Forelimb muscle (tissue), 1 donor: ENCODE measurements at regions not wholly inside any gene's neighbourhood (a gene's known extent, or its start where the extent isn't known, plus 50 kb on each side); places are given as distances from the start of the nearest gene placed in this dataset.
"Not testable (repeated sequence)": the region's sequence is repeated elsewhere in the genome, so short reads cannot be mapped to it uniquely, and the experiment has no call there.

Source experiments
- DNase-seq: peaks from one replicate; pipeline ENCODE4 v3.0.0-alpha.2; 2013; ENCODE audit warnings: low read depth

DNA sequence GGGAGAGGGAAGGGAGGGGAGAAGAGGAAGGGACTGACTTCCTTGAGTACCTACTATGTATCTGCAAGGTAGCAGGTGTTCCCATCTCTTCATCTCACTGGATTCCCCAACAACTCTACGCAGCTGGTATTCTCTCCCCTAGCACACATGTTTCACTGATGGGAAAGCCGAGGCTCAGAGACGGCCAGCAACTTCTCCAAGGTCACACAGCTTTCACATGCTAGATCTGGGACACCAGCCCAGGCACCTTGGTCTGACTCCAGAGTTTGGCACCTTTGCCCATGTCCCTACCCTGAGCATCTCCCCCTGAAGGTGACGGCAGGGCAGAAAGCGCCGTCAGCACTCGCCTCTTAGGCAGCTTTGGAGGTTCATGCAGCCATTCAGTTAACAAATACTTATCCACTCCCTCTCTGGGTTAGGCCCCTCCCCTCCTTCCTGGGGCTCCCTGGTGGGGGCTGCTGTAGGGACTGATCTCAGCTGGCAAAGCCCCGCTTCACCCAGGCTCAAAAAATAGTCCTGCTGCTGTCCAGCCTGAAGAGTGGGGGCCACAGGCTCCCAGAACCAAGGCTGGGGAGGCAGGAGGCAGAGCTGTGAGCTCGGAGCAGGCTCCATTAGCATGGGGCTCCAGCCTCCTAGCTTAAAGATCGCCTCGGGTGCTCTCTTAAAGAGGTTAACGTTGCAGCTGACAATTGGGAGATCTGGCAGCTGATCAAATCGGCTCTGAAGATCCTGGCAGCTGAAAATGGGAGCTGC lies 79.4 kb downstream of the IGLL1 start:
- DNase-seq = no peak

DNA sequence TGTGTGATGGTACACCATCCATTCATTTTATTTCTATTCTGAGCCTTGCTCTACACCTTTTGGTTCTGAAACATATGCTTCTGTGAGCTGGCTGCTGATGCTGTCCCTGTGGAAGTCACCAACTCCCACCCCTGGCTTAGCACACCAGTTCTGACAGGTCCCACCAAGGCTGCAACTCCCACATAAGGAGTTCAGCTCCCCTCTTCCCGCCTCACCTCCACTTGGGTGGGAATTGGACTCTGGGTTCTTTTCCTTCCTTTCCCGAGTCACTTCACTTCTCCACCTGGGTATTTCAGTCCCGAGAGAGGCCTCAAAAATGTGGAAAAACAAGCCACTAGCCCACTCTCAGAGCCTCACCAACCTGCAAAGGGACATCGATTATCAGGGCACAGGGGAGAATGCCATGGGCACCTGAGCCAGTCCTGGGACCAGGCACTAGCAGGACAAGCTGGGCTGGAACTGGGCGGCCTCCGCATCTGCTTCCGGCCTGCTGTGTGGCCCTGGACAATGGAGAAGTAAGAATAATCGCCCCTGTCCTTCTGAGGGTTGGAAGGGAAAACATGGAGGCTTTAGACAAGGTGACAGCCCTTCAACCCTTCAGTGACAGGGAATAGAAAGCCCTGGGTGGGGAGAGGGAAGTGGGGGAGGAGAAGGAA lies 80.1 kb downstream of the IGLL1 start:
- DNase-seq = no peak

DNA sequence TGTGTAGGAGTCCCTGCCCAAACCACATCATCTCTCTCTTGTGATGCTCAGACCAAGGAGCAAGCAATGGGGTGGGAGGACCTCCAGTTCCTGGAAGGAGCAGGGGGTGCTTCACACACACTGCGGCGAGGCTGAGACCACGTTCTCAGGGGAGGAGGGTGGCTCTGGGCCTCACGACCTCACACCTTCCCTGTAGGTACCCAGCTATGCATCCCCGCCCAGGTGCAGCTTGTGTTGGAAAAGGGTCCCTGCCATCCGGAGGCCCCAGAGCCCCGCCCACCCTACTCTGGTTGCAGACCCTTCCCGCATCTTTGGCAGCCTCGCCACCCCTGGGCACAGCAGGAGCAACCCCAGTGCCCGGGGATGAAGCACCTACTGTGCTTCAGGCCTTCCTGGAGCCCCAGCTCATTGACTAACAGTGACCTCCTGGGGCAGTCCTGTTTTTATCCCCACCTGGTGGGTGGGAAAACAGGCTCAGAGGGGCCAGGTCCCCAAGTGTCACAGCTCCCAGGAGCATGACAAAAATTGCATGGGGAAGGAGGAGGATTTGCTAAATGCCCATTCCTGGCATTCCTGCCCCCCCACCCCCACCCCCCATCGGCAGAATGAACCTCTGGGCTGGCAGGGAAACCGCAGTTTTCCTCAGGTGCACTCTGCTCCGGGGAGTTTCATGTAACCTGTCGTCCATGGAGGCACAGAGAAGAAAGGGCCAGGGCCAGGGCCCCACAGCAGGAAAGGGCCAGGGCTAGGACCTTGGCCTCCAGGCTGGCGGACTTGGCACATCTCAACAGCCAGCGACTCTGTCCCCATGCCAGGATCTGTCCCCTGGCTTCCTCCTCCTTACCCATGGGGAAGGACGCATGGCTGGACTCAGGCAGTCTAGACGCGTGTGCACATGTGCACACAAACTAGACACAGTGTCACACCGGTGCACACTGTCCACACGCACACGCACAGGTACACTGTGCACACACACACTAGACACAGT lies 81.0 kb downstream of the IGLL1 start:
- no peak for DNase-seq

DNA sequence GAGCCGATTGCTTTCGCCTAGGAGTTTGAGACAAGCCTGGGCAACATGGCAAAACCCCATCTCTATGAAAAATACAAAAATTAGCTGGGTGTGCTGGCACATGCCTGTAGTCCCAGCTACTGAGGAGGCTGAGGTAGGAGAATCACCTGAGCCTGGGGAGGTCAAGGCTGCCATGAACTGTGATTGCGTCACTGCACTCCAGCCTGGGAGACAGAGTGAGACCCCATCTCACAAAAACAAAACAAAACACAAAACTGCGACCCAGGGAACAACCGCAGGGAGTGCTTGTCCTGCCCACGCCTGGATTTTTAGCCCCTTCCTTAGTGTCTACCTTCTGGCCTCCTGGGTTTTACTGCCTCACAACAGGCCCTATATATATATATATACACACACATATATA lies 82.2 kb downstream of the IGLL1 start:
- DNase-seq = not testable (repeated sequence)

DNA sequence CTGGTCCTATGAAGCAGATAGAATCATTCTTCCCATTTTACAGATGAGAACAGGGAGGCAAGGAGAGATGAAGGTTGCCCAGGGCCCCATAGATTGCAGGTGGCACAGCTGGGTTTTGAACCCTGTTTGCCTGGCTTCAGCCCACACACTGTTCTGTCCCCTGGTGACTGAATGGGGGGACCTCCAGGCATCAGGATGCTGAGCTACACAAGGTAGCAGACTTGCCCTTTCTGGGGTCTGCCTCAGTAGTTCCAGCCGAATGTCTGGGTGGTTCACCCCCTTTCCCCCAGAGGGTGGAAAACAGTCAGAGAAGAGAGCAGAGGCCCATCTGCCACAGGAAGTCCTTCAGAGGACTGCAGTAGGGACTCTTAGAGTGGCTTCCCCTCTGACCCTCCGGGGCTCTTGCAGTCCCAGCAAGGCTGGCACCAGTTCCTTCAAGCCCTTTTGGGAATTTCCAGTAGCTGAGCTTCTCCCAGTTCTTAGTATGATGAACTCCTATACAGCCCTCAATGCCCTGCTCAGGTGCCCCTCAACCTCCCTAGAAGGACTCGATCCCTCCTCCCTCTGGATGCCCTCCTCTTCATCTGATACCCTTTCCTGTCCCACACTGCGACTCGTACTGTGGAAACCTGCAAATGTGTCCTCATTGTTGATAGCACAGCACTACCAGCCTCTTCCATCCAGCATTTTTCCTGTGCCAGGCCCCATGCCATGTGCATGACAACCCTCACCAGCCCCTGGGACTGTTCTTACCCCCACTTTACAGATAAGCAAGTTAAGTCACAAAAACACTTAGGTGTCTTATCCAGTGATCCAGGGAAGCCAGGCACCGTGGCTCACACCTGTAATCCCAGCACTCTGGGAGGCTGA lies 82.8 kb downstream of the IGLL1 start:
- DNase-seq = no peak

DNA sequence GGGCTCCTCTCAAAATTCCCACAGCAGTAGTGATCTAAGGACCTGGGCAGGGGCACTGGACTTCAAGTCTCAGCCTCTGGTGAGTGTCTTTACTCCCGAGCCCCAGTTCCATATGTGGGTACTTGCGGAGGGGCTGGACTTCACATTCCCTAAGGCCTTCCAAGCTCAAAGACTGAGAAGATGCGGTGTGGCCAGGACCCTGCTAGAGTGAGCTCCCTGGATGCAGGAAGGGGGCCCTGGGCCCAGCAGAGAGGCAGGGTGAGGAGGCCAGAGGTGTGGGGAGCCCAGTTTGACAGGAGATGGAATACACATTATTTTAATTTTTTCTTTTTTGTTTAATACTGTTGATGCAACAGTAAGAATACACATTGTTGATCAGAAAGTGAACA lies 83.7 kb downstream of the IGLL1 start:
- no peak for DNase-seq

DNA sequence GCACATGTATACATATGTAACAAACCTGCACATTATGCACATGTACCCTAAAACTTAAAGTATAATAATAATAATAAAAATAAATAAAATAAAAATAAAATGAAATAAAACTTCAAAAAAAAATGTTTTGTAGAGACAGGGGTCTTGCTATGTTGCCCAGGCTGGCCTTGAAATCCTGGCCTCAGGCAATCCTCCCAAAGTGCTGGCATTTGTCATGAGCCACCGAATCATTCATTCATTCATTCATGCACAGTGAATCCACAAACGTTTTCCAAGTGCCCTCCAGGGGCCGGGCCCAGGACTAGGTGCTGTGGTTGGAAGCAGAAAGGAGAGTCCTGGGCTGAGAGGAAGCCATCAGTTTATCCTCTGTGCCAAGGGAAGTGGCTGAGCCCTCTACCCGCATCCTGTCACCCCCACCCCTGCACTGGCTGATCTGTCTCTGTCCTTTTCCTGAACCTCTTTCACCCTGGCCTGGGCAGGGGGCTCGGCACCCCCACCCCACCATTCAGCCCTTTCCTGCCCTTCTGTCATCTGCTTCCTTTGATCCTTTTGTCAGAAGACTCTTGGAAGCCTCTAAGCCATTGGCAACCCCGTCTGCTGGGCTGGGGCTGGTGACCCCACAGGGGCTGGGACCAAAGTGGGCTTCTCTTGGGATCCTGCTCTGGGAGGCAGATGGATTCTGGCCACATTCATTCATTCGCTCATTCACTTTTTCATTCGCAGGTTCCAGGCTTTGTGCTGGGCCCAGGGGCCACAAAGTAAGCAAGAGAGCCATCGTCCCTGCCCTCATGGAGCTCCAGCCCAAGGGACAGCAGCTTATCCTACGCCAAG lies 84.3 kb downstream of the IGLL1 start:
- no peak for DNase-seq

DNA sequence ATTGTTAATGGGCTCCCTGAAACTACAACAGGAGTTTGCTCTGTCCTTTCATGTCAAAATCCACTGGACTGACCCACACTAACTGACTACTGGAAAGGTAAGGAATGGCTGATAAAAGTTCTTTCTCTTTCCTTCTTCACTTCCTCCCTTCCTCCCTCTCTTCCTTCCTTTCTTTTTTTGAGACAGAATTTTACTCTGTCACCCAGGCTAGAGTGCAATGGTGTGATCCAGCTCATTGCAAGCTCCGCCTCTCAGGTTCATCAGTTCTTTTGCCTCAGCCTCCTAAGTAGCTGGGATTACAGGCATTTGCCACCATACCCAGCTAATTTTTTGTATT lies 85.2 kb downstream of the IGLL1 start:
- DNase-seq = no peak

DNA sequence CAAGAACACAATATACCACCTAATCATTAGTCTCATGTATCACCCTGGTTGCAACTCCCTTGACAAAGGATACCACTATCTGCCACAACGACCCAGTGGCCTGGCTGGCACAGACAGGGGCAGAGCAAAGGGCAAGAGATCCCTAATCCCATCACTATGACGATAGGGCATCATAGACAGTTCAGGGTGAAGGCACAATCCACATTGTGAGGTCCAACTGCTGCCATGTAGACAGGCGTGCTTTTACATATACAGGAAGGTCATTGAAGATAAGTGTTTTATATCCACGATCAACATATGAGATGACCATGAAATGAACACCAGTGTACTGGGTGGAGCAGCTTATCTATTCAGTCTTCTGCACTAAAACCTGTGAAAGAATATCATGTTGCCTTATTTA lies 94.6 kb downstream of the IGLL1 start:
- DNase-seq = no peak

DNA sequence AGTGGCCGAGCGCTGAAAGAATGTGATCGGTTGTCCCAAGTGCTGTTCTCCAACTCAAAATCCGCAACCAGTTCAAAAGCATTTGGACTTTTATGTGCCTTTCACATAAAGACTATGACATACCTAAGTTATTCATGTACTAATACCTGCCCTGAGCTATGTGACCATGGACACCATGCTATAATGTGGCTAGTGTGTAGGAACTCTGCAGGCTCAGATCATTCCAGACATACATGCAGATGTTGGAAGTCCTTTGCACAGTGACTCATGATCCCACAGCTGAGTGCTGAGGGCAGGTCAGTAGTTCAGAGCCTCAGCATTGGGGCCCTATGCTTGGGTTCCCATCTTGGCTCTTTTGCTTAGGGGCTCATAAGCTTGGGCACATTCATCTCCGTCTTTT lies 95.4 kb downstream of the IGLL1 start:
- DNase-seq = no peak

DNA sequence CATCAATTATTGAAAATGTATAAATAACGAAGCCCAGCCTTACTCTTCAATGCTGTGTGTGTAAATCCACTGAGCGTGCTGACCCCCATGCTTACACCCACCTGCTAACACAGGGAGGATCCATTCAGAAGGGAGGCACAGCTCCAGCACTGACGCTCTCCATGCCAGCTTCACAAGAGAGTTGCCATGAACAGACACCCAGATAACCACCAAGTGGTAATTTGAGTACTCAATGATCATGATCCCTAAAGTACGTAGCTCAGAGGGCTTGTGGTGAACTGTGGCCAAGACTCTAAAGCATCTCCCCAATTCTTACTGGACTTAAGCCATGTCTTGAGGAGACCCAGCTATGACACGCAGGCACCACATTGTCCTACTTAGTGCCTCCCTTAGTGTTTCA lies 98.7 kb downstream of the IGLL1 start:
- no peak for DNase-seq

DNA sequence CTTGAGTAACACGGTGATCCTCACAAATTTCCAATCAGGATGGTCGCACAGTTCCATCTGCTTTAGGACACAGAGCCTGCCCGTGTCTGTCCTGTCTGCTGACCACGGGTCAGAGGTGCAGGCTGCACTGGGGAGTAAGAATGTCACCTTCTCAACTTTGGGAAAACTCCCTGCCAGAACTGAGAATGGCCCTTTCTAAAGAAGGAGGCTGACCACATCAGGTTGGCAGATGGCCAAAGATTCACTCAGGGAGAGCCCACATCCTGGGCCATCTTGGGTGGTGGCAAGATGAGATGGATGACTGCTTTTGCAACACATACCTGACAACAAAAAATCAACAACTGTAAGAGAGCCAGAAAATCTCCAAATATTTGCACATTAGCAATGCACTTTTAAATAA lies 101.9 kb downstream of the IGLL1 start:
- DNase-seq = no peak

DNA sequence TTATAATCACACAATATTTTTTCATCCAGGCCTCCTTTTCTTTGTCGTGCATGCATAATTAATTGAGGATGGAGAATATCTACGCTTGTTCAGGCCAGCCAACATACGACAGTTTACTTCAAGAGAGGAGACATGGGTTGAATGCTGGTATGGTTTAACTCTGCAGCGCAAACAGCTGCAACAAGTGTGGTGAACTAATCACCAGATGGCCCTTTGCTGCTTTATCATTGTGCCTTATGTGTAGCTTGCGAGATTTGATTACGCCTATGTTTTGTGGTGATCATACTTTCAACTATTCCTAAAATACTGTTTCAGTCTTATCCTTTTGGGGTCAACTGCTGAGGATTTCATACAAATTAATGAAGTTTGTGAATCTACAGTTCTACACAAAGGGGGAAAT lies 105.6 kb downstream of the IGLL1 start:
- DNase-seq = not testable (repeated sequence)

DNA sequence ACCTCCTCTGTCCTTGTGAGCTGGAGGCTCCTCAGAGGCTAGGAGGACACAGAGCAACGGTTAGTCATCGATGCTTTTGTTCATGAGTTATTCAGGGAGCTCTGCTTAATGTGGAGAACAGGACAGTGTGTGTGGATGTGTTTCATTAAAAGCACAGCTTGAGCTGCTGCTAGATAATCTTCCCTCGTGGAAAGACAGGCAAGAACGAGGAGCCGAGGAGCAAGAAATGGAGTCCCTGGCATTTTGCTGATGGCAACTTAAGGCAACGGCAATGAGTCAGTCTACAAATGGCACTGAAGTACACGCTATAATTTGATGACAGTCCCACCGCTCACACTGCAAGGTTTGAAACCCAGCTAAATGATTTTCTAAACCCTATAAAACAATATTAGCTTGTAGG lies 106.2 kb downstream of the IGLL1 start:
- no peak for DNase-seq

DNA sequence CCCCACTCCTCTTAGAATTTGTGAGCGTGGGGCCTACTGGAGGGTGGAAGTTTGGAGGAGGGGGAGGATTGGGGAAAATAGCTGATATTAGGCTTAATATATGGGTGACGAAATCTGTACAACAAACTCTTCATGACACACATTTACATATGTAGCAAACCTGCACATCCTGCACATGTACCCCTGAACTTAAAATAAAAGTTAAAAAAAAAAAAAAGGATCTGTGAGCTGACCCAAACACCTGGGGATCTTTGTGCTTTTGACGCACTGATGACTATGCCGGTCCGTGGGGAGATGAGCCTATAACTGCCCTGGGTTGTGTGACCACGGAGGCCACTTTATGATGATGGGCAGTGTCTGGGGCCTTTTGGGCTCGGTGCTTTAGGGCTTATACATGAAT lies 107.7 kb downstream of the IGLL1 start:
- DNase-seq = not testable (repeated sequence)

DNA sequence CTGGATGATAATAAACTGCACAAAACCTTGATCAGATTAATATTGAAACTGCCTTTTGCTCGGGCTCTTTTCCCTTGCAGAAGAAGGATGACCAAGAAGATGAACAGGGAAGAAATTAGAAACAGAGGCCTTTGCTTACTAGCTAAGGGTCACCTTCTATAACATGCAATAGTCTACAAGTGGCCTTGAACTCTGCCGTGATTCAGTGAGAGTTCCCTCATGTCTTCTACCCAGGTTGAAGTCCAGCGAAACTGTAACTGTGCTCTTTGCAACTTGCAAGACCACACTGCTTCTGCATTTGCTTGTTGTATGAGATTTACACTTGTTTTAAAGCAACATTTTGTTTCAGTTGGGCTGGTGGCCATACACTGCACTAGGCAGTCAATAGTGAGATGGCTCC lies 108.4 kb downstream of the IGLL1 start:
- DNase-seq = no peak

DNA sequence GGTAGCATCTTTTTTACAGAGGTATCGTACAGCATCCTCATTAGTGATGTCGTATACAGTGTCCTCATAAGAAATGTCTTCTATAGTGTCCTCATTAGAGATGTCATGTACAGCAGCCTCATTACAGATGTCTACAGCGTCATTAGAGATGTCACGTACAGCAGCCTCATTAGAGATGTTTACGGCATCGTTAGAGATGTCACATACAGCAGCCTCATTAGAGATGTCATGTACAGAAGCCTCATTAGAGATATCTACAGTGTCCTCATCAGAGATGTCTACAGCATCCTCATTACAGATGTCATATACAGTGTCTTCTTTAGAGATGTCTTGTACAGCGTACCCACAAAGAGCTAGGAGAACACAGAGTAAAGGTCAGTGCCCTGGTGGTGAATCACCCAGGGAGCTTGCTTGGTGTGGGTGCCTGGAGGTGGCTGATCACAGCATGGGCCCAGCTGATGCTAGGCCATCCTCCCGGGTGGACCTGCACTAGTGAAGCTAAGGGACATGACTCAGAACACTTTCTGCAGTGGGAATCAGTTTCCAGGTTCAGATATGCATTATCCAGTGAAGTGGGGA lies 109.2 kb downstream of the IGLL1 start:
- no peak for DNase-seq

DNA sequence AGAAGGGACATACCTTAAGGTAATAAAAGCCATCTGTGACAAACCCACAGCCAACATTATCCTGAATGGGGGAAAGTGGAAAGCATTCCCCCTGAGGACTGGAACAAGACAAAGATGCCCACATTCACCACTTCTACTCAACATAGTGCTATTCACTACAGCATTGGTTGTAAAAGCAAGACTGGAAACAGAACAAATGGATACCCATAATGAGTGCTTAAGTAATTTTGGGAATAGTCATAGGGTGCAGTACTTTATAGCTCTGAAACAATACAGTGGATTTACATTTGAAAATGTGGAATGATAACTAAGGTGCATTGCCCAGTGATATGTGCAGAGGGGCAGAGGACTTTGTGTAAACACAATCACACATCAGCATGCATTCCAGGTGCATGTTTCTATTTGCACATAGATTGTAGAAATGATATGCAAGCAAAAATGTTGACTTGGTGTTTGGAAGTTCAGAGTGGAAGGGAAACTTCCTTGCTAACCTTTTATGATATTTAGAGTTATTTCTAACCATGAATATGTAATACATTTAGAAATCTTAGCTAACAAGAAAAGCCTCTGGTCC lies 112.3 kb downstream of the IGLL1 start:
- DNase-seq = no peak

DNA sequence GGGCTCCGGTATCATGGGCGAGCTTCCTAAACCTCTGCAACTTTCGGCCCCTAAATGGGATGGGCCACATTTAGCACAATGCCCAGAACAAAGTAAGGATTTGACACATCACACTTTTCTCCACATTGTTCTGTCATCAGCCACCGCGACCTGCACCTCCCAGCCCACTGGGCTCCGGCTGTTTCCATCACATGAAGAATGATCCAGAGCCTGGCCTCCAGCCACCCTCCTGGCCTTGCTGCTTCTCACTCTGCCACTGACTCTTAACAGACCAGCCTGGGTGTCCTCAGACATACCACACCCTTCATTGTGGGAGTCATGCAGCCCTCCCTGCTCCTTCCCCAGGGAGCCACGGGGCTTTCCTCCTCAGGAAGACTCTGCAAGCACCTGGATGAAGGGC lies 113.7 kb downstream of the IGLL1 start:
- DNase-seq = no peak

DNA sequence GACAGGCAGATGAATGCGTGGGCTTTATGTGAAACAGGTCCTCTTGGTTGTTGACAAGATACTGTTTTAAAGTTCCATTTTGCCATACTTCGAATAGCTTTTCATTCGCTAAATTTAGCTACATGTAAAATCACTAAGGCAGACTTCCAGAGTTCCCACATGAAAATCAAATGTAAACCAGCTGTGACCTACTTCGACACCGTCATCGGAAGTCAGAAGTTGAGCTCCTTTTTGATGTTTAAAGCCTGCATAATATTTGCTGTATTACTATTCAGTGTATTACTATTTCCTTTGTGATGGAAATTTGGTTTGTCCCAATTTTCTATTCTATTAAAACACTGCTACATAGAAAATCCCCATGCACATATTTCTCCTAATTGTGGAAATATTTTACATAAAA lies 115.3 kb downstream of the IGLL1 start:
- DNase-seq = peak; percentile 48
